NCI-H2171 (cell line): ENCODE measurements at regions not wholly inside any gene's neighbourhood (a gene's known extent, or its start where the extent isn't known, plus 50 kb on each side); places are given as distances from the start of the nearest gene placed in this dataset.

Experiments used
- DNase-seq: peaks from one replicate; lab custom pipeline; 2025; lab: John Stamatoyannopoulos, UW

DNA sequence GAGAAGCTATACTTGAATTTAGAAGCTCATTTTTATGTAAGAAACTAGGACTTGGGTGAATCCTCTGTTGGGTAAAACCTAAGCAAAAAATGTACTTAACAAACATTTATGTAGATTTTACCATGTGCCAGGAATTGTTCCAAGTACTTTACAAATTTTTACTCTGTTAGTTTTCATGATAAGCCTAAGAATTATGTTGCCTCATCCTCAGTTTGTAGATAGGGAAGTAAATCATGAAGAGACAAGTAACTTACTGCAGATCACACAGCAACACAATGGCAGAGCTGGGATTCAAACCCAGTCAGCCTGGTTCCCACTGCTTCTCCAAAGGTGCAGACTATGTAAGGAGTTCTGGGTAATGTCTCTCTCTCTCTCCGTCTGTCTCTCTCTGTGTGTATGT is 169.9 kb downstream of the DIPK2A start:
- no peak for DNase-seq

DNA sequence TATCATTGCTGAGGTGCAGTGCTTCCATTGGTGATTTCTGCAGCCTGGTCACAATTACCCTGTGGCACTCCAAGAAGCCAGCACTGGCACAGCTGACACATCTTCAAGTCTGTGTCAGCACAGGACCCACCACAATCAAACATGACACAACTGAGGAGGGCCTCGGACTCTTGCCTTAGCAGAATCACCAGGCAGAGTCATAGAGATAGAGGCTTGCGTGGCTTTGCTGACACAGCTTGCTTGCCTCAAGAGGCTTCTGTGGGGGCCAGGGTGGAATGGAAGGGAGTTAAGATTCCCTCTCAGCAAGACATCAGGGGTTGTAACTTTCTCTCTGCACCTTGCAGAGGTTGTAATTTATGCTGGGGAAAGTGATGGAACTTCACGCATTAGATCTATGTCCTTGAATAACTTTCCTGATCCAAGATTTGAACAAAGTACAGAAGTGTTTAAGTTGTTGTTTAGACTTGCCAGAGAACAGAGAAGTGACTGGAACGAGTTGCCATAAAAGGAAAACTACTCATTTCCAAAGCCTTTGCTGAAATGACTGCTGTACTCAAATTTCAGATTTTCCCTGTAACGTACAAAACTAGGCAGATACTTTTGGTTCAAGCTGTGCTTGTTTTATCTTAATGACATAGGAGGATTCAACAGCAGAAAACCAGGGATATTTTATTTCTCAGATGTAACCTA is 170.7 kb downstream of the DIPK2A start:
- no peak for DNase-seq

DNA sequence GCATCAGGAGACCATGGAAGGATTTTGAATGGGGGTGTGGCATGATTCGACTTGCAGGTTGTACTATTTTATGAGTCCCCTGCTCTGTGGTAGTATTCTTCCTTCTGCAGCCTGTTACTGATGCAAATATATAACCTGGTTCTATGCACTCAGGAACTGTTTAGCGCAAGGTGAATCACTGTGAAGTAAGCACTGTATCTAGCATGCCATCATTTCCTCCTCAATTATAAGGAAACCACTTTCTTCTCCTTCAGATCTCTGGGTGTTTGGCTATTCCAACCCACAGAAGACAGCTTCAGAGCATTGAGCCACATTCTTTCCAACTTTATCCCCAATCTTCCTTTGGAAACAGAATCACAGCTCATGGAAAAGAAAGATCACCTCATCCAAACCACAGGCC is 176.7 kb downstream of the DIPK2A start:
- DNase-seq = no peak

DNA sequence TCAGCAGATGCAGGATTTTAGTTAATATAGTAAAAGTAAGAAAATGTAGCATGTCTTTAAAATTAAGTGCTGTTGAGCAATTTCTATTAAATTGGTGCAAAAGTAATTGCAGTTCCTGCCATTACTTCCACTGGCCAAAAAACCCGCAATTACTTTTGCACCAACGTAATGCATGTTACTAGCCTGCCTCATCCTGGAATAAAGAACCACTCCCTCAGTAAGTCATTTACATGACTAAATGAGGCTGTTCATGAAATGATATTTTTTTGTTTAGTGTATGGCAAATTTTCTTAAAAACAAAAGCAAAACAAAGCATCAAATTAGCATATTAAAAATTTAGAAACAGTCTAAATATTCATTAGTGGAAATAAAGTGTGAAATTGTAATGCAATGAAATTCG is 180.4 kb downstream of the DIPK2A start:
- DNase-seq = no peak

DNA sequence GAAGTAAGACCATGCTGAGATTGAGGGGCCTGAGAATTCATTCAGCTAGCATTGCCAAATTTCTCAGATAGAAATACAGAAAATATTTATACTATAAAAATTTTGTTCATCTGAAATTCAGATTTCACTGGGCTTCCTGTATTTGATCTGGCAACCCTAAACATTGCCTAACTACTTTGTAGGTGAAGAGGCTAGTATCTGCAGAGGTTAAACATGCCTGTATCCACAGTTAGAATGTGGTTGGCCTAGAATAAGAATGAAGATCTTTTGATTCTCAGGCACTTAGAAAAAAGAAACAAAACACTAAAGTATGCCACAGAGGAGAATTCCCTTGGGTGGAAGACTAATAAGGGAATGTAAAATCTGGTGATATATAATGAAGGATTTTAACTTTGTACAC is 189.0 kb downstream of the DIPK2A start:
- DNase-seq = no peak

DNA sequence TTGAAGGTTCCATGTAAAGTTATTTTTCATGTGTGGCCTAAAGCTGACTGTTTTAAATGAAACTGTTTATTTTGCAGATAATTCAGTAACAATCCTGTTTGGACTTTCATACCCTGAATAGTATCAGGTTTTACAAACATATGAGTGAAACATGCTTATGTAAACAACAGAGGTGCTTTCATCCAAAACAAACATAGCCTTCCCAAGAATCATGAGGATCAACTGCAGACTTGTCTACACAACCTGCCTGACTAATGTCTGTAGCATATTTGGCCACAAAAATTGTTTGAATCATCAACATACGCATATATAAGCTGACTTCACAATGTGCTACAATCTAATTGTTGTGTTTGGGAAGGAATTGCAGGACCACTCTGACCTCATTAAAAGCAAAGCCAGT is 190.4 kb downstream of the DIPK2A start:
- no peak for DNase-seq

DNA sequence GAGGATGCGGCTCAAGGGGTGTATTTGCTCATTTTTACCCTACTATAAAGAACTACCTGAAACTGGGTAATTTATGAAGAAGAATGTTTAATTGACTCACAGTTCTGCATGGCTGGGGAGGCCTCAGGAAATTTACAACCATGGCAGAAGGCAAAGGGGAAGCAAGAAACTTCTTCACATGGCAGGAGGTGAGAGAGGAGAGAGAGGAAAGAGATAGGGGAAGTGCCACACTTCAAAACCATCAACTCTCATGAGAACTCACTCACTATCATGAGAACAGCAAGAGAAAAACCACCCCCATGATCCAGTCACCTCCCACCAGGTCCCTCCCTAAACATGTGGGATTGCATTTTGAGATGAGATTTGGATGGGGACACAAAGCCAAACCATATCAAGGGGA is 192.7 kb downstream of the DIPK2A start:
- no peak for DNase-seq

DNA sequence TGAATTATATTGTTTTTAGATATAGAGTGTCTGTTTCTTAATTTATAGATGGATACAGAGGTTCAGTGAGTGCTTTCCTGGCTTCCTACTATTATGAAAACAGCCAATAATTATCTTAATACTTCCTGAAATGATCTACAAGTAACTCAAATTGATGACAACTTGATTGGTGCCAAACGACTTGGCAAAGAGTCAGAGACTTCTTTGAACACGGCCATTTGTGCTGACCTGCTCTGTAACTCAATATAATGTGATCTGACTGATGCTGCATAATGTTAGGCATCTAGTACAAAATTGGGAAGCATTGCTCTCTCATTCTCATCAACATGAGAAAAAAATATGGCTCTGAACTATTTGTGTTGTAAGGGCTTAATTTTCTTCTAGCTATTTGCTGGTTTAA is 193.9 kb downstream of the DIPK2A start:
- DNase-seq = no peak

DNA sequence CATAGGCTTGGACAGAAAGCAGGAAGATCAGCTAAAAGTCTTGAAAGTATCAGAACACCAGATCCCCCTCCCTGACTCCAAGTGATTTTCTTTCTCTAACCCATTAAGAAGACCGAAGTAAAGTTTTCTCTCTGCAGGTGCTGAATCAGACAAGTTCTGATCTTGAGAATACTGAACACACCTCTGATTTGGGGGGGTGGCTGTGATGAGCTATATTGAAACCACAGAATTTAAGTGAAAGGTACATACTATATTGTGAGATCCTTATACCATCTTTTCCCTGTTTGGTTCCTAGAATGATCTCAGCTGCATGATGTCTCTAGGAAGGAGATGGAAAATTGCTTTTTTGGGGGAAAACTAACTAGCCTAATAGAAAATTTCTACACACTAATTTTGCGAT is 196.0 kb downstream of the DIPK2A start:
- DNase-seq = no peak

DNA sequence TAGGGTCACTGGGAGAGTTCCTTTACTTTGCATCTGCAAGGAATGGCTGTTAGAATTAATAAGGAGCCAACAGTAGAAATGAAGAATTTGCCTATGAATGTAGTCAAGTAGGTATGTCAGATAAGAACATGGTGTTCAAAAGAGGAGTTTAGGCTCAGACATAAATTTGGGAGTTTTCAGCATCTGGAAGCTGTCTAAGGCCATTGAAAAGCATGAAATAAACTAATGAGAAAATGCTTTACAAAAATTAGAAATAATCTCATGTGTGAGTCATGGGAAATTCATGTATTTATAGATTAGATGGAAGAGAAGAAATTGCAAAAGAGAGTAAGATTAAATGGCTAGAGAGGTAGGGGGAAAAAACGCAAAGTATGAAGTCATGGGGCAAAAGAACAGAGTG is 201.9 kb downstream of the DIPK2A start:
- DNase-seq = no peak

DNA sequence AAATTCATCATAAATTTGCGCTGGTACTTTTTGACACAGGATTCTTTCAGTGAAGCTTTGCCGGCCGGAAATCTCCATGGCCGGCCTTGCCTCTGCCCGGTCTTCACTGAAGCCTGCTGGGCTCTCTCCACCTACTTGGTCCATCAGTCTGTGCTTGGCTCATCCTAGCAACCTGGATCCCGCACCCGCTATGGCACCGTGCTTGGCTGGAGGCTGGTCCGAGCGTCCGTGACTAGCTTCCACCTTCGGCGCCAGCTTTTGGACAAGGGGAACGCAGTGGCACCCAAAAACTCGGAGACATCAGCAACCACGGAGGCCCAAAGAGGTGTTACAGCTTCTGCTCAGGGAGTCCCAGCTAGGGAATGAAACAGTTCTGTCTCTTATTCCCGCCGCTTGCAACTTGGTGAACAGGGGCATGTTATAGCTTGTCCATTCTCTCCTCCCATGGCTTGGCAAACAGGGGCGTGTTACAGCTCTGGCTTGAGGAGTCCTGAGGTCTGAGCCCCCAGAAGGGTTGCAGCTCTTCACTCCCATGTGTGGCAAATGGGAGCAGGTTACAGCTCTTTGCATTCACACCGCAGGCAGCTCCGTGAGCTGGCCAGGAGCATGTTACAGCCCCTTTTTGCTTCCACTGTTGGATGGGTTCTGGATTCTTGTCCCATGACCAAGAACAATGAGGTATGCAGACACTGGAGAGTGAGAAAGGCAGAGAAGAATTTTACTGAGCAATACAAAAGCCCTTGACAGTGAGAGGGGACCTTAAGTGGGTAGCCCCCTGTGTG is 204.2 kb downstream of the DIPK2A start:
- no peak for DNase-seq

DNA sequence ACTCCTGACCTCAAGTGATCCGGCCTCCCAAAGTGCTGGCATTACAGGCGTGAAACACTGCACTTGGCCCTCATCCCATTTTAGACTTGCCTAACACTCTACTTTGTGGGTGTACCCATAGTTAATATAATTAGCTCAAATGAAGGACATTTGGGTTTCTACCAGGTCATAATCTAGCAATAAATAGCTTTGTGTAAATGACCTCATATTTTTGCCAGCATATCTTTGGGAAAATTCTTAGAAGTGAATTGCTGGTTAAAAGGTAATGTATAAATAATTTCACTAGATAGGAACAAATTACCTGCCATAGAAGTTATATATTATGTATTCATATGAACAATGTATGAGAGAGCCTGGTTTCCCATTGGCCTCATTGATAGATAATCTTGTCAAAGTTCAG is 206.0 kb downstream of the DIPK2A start:
- no peak for DNase-seq

DNA sequence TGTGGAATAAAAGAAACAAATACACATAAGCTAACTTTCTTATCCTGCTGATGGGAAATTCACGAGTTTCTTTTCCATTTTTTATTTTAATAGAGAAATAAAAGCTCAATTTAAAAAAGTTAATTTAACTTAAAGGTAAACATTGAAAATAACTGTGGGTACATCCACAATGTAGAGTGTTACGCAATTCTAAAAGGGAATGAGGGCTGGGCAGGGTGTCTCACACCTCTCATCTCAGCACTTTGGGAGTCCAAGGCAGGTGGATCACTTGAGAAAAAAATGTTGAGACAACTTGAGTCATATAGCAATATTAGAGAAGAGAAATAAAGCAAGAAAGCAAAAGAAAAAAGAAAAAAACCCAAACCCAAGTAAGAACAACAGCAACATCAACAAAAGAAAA is 207.0 kb downstream of the DIPK2A start:
- DNase-seq = no peak

DNA sequence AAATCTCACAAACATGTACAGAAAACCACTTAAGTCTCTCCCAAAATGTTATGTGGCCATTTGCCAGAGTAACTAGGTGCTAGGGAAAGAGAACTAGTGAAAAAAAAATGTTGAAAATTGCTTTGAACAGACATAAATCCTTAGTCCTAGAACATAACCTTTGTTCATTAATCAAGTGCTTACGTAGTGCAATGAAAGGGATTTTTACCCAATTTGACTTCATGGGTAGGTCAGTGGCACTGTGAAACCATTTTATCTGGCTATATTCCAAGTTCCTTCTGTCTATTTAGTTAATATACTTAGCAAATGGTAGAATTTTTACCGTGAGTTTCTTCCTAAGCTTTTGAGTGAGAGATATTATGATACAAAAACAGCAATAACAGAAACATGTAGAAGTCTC is 209.4 kb downstream of the DIPK2A start:
- no peak for DNase-seq

DNA sequence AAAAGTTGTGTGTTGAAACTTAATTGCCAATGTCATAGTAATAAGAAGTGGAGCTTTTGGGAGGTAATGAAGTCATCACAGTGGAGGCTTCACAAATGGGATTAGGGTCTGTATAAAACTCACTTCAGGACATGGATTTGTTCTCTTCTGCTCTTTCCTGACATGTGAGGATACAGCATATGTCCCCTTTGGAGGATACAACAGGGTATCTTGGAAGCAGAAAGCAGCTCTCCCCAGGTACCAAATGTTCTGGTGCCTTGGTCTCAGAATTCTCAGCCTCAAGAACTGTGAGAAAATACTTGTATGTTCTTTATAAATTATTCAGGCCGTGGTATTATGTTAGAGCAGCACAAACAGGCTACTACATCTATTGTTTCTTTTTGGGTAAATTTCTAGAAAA is 210.9 kb downstream of the DIPK2A start:
- no peak for DNase-seq

DNA sequence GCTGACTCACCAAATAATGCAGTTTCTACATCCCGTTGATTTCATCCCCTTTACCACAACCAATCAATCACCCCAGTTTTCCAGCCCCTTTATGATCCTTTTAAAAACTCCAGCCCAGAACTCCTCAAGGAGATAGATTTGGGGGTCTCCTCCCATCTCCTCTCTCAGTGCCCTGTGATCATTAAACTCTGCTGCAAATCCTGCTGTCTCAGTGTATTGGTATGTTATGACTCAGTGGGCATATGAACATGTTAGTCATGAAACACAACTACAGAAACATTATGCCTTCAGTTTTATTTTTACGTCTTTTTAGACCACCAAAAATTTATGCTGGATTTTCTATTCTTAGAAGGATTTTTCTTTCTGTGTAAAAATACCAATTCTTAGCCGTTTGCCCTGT is 213.7 kb downstream of the DIPK2A start:
- DNase-seq = no peak

DNA sequence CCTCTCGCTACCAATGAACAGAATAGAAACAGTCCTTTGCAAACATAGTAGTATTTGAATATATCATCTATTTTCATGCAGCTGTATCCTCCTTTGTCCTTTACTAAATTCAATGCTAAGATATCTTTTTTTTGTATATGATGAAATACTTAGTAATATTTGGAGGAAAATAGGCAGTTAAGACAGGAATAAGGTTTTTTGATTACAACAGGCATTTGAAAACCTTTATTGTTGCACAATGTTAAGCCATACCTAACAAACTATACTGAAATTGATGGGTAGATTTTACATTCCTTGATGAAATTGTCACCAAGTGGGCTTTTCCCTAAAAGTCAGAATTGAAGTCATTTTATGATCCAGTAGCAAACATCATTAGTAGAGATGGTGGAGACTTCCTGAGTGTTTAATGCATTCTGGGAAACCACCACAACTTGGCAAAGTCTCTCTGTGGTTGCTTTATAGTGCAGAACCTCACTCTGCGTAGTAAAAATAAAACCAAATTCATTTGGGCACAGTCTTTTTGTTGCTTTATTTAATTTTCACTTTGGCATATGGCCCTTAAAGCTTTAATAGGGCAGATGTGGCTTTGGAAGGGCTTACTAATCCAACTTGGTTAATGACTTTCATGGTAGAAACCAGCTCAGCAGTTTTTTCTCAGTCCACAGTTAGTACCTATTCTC is 216.0 kb downstream of the DIPK2A start:
- no peak for DNase-seq

DNA sequence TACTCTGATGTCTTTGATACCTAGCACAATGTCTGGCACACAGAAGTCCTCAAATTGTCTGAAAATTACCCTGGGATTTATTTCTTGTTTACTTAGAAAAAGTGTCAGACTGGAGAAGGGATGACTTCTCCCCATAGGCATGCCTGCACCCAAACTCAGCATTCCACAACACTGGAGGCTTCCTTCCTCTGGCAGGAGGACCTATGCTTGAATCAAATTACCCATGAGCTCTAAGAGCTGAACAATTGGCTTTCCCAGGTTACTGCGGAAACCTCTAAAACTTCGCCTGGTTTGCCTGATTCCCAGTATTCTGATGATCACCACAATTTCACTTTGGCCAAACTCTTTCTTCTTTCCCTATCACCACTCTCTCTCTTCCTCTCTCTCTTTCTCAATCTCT is 217.4 kb downstream of the DIPK2A start:
- no peak for DNase-seq

DNA sequence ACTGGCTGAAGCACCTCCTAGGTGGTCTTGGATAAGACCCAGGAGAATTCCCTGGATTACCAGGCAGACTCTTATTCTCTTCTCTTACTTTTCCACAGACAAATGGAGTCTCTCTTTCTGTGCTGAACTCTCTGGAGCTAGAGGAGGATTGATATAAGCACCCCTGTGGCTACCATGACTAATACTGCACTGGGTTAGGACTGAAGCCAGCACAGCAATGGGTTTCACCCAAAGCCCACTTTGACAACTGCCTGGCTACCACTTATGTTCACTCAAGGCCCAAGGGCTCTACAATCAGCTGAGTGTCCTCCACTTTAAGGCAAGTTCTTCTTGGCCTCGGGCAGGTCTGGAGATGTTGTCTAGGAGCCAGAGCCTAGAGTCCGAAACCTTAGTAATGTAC is 225.5 kb downstream of the DIPK2A start:
- DNase-seq = no peak

DNA sequence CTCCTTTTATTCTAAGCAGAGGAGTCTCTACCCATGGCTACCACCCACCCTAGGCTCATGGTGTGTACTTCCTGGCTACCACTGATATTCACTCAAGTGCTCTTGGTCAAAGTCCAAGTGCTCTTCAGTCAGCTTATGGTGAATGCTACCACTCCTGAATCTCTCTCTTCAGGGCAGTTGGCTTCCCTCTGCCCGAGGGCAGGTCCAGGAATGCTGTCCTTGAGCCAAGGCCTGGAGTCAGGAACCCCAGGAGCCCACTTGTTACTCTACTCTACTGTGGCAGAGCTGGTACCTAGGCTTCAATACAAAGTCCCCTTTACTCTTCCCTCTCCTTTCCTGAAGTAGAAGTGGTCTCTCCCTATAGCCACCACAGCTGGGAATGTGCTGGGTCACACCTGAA is 226.0 kb downstream of the DIPK2A start:
- DNase-seq = no peak

DNA sequence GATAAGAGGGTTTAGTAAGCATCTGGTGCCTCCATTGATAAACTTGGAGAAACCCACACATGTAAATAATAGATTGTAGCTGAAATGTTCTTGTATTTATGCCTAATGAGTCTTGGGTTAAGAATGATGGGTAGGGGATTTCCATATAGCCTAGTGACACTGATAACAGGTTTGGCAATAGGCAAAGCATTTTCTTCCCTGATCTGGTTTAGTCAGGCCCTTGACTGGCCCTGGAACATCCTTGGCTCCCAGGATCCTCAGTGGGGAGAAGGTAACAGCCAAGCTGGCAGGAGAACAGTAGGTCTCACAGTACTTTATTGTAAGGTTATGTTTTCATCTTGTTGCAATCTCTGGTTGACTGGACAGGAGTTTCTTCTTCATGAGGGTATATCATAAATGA is 228.4 kb downstream of the DIPK2A start:
- DNase-seq = no peak

DNA sequence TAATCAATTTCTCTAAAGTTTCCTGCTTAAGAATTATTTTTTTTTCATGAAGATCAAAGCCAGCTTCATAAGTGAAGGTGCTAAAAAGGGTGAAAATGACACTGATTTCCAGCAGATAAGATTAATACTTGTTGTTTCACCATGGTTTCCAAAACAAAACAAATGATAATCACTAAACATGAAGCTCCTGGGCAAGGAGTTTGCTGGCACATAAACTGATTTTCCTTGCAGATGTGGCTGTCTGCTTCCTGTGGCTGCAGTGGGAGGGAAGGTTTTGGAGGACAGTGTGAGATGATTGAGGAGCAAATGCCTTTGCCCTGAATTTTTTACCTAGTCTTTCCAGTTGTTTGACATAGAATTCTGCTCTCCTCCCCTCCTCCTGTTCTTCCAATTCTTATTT is 228.8 kb downstream of the DIPK2A start:
- DNase-seq = no peak

DNA sequence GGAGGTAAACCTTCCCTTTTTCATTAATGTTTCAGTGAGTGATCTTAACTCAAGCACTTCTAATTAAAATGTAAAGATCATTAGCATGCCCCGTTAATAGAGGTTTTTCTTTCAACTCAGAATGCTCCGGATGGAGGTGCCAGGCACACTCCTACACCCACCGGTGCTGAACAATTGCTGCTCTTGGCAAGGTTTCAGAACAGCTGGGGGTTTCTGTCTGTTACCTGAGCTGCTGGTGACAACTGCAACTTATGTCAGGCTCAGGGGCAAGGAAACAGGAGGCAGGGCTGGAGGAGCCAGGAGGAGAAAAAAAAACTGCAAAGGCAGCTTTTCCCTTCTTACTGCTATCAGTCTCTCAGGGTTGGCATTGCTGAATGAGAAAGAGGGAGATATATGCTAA is 250.1 kb downstream of the DIPK2A start:
- peak; percentile 80 for DNase-seq
